Dermis microvascular lymphatic vessel endothelial cell (primary cell): ENCODE measurements at regions not wholly inside any gene's neighbourhood (a gene's known extent, or its start where the extent isn't known, plus 50 kb on each side); places are given as distances from the start of the nearest gene placed in this dataset.

ENCODE experiments used
- DNase-seq, 2 donors: peaks; one replicate each; pipeline versions ENCODE4 v3.0.0 to v3.0.0-alpha.2; 2010; ENCODE audit warnings: low read depth in 2 of 2

- DNase-seq: no peak
Observed at GRCh38 chr13:34464011-34464410, 478.1 kb upstream of the NBEA start.

DNA sequence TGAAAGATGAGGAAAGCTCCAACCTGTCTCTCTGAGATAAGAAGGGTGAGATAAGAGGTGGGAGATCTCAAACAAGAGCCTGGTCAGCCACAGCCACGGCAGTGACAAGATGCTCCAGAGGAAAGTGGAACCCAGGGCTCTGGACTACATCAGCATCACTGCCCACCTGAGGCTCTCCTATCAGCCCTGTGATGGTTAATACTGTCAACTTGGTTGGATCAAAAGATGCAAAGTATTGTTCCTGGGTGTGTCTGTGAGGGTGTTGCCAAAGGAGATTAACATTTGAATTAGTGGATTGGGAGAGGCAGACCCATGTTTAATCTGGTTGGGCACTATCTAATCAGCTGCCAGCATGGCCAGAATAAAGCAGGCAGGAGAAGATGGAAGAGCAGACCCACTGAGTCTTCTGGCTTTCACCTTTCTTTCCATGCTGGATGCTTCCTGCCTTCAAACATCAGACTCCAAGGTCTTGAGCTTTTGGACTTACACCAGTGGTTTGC is 476.6 kb upstream of the NBEA start:
- DNase-seq: no peak

GRCh38 chr13:34466301-34466700 is 475.8 kb upstream of the NBEA start:
- no peak for DNase-seq

GRCh38 chr13:34467450-34468083 is 474.5 kb upstream of the NBEA start:
- no peak for DNase-seq

- DNase-seq: peak in 1 of 2 donors; percentile 36
Observed at GRCh38 chr13:34469196-34469986, 472.7 kb upstream of the NBEA start.

DNA sequence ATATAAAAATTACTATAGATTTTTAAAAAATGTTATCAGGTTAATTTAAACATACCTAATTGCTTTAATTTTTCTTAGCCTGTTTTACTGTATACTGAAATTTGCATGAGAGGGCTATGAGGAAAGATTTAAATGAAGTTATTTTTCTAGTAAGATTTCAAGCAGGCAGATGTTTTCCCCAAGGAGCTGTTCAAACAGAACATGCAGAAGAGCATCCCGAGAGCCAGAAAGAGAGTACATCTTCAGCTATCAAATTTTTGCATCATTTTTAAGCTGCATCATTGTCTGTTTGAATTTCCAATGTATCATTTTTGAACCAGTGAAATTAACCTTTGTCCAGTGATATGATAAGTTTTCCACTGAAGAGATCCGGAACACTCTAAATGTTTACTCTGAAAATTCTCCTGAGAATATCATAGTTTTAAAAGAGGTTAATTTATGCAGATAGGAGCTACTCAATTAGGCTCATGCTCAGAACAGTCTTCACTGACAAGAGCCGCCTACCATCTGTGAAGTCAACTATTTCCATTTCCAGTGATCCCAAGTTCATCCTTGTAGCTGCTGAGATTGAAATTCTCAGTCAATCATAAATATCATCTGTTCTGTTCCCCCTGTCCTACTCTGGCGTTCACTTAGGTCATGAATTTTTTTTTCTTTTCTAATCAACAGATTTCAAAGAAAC is 467.7 kb upstream of the NBEA start:
- no peak for DNase-seq

- no peak for DNase-seq
Observed at GRCh38 chr13:34478376-34478775, 463.7 kb upstream of the NBEA start.

DNA sequence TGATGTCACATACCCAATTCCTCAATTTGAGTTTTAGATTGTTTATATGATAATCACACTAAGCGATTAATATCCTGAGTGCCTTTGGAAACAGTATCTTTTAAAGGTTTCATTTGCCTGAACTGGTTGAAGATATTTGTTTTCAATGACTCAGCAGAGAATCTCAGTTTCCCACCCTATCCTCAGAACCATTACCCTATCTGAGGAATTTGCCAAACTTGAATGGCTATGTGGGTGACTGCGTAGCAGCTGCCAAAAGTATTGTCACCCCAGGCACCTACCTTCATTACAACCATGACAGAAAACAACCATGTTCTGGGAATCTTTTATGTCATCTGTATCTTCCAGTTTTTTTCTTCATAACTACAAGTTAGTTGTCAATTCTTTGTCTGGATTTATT is 440.1 kb upstream of the NBEA start:
- DNase-seq: no peak

- DNase-seq: no peak
Observed at GRCh38 chr13:34502621-34503020, 439.4 kb upstream of the NBEA start.

- DNase-seq: no peak
Observed at GRCh38 chr13:34506796-34507195, 435.3 kb upstream of the NBEA start.

DNA sequence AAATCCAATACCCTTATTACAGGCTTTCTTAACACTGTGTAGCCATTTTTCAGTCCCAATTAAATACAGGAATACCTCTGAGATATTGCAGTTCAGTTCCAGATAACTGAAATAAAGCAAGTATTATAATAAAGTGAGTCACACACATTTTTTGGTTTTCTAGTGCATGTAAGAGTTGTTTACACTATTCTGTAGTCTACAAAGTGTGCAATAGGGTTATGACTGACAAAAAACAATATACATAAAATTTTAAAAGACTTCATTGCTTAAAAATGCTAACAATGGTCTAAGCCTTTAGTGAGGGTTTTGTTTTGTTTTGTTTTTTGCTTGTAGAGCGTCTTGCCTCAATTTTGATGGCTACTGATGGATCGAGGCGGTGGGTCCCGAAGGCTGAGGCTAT is 434.4 kb upstream of the NBEA start:
- no peak for DNase-seq

DNA sequence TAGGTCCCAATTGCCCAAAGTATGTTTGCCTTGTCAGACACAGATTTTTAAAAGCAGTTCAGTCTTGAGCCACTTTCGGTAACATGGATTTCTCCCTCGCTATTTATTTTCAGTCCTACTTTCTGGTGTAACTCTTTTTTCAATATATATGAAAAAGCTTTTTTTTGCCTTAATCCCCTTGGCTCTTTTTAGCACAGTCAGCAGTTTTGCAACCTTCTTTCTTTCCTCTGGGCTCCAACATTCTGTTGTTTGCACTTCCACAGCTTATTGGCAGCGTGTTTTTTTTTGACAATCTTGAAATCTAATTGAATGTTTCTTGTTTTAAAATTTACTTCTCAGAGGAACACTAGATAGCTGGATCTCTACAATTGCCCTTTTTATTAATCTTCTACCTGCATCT is 429.3 kb upstream of the NBEA start:
- DNase-seq: no peak

- DNase-seq: no peak
Observed at GRCh38 chr13:34513526-34513925, 428.5 kb upstream of the NBEA start.

GRCh38 chr13:34515201-34515600 is 426.9 kb upstream of the NBEA start:
- DNase-seq: no peak

DNA sequence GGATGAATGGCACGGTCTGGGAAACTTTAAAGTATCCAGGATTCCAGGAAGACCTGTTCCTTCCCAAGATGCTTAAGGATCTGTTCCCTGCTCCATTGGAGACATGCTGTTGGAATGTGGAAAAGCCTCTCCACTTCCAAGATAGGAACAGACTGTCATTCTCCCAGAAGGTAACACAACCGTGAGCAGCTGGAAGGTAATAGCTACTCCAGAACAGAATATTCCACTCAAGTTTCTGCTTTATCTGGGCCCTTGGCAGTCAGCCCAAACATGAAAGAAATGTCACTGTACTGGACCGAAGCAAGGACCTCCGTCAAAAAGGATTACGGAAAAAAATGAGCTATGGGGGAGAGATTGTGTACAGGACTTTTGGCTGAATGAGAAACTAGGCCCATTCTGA is 420.9 kb upstream of the NBEA start:
- no peak for DNase-seq

DNA sequence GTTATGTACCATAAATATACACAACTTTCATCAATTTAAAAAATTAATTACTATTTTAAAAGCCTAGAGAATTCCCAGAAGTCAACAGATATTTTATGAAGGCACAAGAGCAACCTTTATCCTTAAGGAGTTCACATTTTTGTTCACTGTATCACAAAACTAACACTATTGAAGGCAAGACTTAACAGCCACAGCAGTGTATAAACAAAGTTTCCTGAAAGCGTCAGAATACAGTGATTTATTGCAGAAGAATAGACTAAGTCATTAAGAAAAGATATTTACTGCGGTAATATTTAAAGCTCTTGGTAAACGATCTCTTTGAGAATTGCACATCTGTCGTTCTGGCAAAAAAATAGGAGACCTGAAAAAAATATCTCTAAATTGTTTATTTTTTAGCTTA is 419.3 kb upstream of the NBEA start:
- DNase-seq: no peak

GRCh38 chr13:34523406-34523805 is 418.7 kb upstream of the NBEA start:
- DNase-seq: no peak

DNA sequence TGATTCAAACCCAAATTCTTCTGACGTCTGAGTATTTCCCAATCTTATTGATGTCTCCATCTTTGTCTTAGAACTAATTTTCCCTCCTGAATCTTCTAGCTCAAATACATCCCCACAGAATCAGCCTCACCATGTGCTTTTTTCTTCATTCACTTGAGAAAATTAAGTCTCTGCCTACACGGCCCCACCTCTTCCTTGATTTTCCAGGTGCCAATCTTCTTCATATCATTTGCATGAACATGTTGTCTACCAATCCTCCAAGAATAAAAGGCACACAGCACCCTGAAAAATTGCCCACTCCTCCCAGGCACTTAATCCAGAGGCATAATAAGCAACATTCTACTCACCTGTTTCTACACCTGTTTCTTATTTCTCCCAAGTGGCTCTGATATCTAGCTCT is 408.1 kb upstream of the NBEA start:
- DNase-seq: no peak

- DNase-seq: no peak
Observed at GRCh38 chr13:34542321-34542720, 399.7 kb upstream of the NBEA start.

- no peak for DNase-seq
Observed at GRCh38 chr13:34543836-34544235, 398.2 kb upstream of the NBEA start.

DNA sequence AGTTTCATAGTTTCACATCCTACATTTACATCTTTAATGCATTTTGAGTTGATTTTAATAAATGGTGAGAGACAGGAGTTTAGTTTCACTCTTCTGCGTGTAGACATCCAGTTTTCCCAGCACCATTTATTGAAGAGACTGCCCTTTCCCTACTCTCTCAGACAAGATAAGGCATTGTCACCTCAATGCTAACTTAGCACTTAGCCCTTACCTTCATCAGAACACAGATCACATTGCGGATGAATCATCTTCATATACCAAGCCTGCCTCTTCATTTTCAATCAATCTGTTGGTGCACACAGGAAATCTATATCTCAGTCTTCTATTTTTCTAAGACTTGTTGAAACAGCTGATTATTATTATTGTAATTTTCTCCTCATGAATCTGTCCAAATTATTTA is 396.6 kb upstream of the NBEA start:
- no peak for DNase-seq

GRCh38 chr13:34546344-34547250 is 395.5 kb upstream of the NBEA start:
- DNase-seq: no peak
